Astrocyte (in vitro differentiated cells and primary cell): ENCODE measurements at regions not wholly inside any gene's neighbourhood (a gene's known extent, or its start where the extent isn't known, plus 50 kb on each side); places are given as distances from the start of the nearest gene placed in this dataset.
"Not testable (repeated sequence)": the region's sequence is repeated elsewhere in the genome, so short reads cannot be mapped to it uniquely, and the experiment has no call there.

ENCODE experiments used
- EZH2 ChIP-seq: IDR thresholded peaks from 2 replicates; pipeline ENCODE4 v1.6.1; 2012; ENCODE audit warnings: mild to moderate bottlenecking, low read length, inconsistent platforms; ENCODE audit not compliant: insufficient read depth
- TF ChIP-seq, protein P1 (sequence below): IDR thresholded peaks from 2 replicates; pipeline ENCODE4 v1.5.1; 2011; ENCODE audit warnings: low read depth, mild to moderate bottlenecking, inconsistent platforms, low read length, moderate library complexity; ENCODE audit not compliant: insufficient read depth

DNA sequence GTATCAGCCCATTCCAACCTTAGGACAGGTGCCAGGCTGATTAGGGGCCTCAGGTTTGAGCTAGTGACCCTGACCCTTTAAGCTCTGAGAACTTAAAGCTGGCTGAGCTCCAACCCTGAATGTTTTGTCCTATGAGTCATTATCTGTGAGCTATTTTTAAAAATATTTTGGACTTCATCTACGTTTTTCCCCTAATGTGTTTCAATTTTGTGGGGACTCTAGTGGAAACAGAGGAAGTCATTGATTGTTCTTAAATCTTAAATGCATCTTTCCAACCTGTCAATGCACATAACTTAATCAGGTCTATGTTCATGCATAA, 56.8 kb downstream of the SPATA31A6 start:
- TF ChIP-seq, protein P1, sequence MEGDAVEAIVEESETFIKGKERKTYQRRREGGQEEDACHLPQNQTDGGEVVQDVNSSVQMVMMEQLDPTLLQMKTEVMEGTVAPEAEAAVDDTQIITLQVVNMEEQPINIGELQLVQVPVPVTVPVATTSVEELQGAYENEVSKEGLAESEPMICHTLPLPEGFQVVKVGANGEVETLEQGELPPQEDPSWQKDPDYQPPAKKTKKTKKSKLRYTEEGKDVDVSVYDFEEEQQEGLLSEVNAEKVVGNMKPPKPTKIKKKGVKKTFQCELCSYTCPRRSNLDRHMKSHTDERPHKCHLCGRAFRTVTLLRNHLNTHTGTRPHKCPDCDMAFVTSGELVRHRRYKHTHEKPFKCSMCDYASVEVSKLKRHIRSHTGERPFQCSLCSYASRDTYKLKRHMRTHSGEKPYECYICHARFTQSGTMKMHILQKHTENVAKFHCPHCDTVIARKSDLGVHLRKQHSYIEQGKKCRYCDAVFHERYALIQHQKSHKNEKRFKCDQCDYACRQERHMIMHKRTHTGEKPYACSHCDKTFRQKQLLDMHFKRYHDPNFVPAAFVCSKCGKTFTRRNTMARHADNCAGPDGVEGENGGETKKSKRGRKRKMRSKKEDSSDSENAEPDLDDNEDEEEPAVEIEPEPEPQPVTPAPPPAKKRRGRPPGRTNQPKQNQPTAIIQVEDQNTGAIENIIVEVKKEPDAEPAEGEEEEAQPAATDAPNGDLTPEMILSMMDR: not testable (repeated sequence)
- not testable (repeated sequence) for TF ChIP-seq EZH2
